GM21423 (cell line): ENCODE measurements at regions not wholly inside any gene's neighbourhood (a gene's known extent, or its start where the extent isn't known, plus 50 kb on each side); places are given as distances from the start of the nearest gene placed in this dataset.

ENCODE experiments used
- ATAC-seq: cut with Tn5 transposase; IDR thresholded peaks from one replicate; pipeline ENCODE4 v1.9.1; 2021; ENCODE audit warnings: mild to moderate bottlenecking, moderate library complexity; ENCODE audit not compliant: unreplicated experiment

- ATAC-seq, result no peak
Measured at GRCh38 chr4:79489506-79489905, 81.5 kb upstream of the GK2 start.

GRCh38 chr4:79476196-79476595 lies 68.2 kb upstream of the GK2 start:
- ATAC-seq, result no peak

GRCh38 chr4:79473439-79473724 lies 65.4 kb upstream of the GK2 start:
- no peak for ATAC-seq

- ATAC-seq, result no peak
Measured at GRCh38 chr4:79472693-79473438, 64.8 kb upstream of the GK2 start.

GRCh38 chr4:79472036-79472435 lies 64.0 kb upstream of the GK2 start:
- ATAC-seq, result no peak

- no peak for ATAC-seq
Measured at GRCh38 chr4:79471309-79471708, 63.3 kb upstream of the GK2 start.

- no peak for ATAC-seq
Measured at GRCh38 chr4:79467246-79467932, 59.4 kb upstream of the GK2 start.

- no peak for ATAC-seq
Measured at GRCh38 chr4:79466621-79467020, 58.6 kb upstream of the GK2 start.
